GM21619 (cell line): ENCODE measurements at regions not wholly inside any gene's neighbourhood (a gene's known extent, or its start where the extent isn't known, plus 50 kb on each side); places are given as distances from the start of the nearest gene placed in this dataset.
"Not testable (repeated sequence)": the region's sequence is repeated elsewhere in the genome, so short reads cannot be mapped to it uniquely, and the experiment has no call there.

Source experiments
- ATAC-seq: cut with Tn5 transposase; IDR thresholded peaks from one replicate; pipeline ENCODE4 v1.9.1; 2021; ENCODE audit not compliant: unreplicated experiment

GRCh38 chr10:90011281-90011680 lies 309.9 kb downstream of the KIF20B start:
- ATAC-seq = not testable (repeated sequence)

GRCh38 chr10:90018819-90019218 lies 317.4 kb downstream of the KIF20B start:
- ATAC-seq = no peak

GRCh38 chr10:90020506-90020905 lies 319.1 kb downstream of the KIF20B start:
- no peak for ATAC-seq

GRCh38 chr10:90023950-90024349 lies 322.6 kb downstream of the KIF20B start:
- no peak for ATAC-seq

- ATAC-seq = no peak
Measured at GRCh38 chr10:90028312-90028711, 326.9 kb downstream of the KIF20B start.

- no peak for ATAC-seq
Measured at GRCh38 chr10:90031776-90032175, 330.4 kb downstream of the KIF20B start.

GRCh38 chr10:90032519-90032918 lies 331.1 kb downstream of the KIF20B start:
- ATAC-seq = no peak

GRCh38 chr10:90034862-90035261 lies 333.5 kb downstream of the KIF20B start:
- not testable (repeated sequence) for ATAC-seq

GRCh38 chr10:90041585-90041984 lies 340.2 kb downstream of the KIF20B start:
- no peak for ATAC-seq

- ATAC-seq = no peak
Measured at GRCh38 chr10:90042075-90042474, 340.7 kb downstream of the KIF20B start.

- peak; percentile 86 for ATAC-seq
Measured at GRCh38 chr10:90047243-90047729, 345.9 kb downstream of the KIF20B start.

- no peak for ATAC-seq
Measured at GRCh38 chr10:90051053-90051452, 349.7 kb downstream of the KIF20B start.

GRCh38 chr10:90051474-90051873 lies 350.1 kb downstream of the KIF20B start:
- no peak for ATAC-seq

- ATAC-seq = no peak
Measured at GRCh38 chr10:90062786-90063185, 361.4 kb downstream of the KIF20B start.

- no peak for ATAC-seq
Measured at GRCh38 chr10:90064295-90064694, 362.9 kb downstream of the KIF20B start.

- no peak for ATAC-seq
Measured at GRCh38 chr10:90066435-90066834, 365.0 kb downstream of the KIF20B start.

- ATAC-seq = no peak
Measured at GRCh38 chr10:90075995-90076394, 374.6 kb downstream of the KIF20B start.

- ATAC-seq = no peak
Measured at GRCh38 chr10:90079819-90080218, 378.4 kb downstream of the KIF20B start.

- not testable (repeated sequence) for ATAC-seq
Measured at GRCh38 chr10:90086606-90087190, 385.3 kb downstream of the KIF20B start.

GRCh38 chr10:90087197-90088023 lies 386.0 kb downstream of the KIF20B start:
- ATAC-seq = peak; percentile 99

GRCh38 chr10:90088024-90088317 lies 386.6 kb downstream of the KIF20B start:
- no peak for ATAC-seq

- ATAC-seq = no peak
Measured at GRCh38 chr10:90089719-90090118, 388.3 kb downstream of the KIF20B start.

GRCh38 chr10:90096196-90096595 lies 394.8 kb downstream of the KIF20B start:
- no peak for ATAC-seq
